Kidney epithelial cell (primary cell): ENCODE measurements at regions not wholly inside any gene's neighbourhood (a gene's known extent, or its start where the extent isn't known, plus 50 kb on each side); places are given as distances from the start of the nearest gene placed in this dataset.
A peak's percentile ranks its signal among the peaks of the same experiment; 100 is the strongest.

Experiments
- DNase-seq: peaks from one replicate; pipeline ENCODE4 v3.0.0-alpha.2; 2010; ENCODE audit warnings: low read depth
- H3K27me3 ChIP-seq: 2 replicates; pipeline ENCODE4 v1.6.0; 2011; ENCODE audit warnings: low read length; ENCODE audit not compliant: control insufficient read depth, insufficient read depth
- H3K36me3 ChIP-seq: 2 replicates; pipeline ENCODE4 v1.5.1; 2011; ENCODE audit warnings: low read length; ENCODE audit not compliant: control insufficient read depth, insufficient read depth
- H3K4me3 ChIP-seq: 2 replicates; pipeline ENCODE4 v1.5.1; 2011; ENCODE audit warnings: low read depth, mild to moderate bottlenecking, control low read depth, low read length
- CTCF ChIP-seq: IDR thresholded peaks from 2 replicates; pipeline ENCODE4 v1.5.1; 2011; ENCODE audit warnings: mild to moderate bottlenecking, moderate library complexity, low read length, control low read depth, inconsistent platforms; ENCODE audit not compliant: insufficient read depth, poor library complexity, severe bottlenecking

- DNase-seq, result no peak
- no peak for TF ChIP-seq CTCF
- no peak overlapping the region for H3K4me3 ChIP-seq
Measured at GRCh38 chr13:21846605-21847004, 175.7 kb downstream of the FGF9 start.

GRCh38 chr13:21849323-21849722 is 178.4 kb downstream of the FGF9 start:
- peak; percentile 54 for TF ChIP-seq CTCF
- Histone ChIP-seq H3K4me3 (no peak overlapping the region), H3K27me3 (no peaks in the 10 kb centered on the region), H3K36me3 (no peaks in the 10 kb centered on the region)
- no peak for DNase-seq

More at GRCh38 chr13:21846605-21847004, 175.7 kb downstream of the FGF9 start:
- Histone ChIP-seq H3K36me3 (no peaks in the 10 kb centered on the region), H3K27me3 (no peaks in the 10 kb centered on the region)

DNA sequence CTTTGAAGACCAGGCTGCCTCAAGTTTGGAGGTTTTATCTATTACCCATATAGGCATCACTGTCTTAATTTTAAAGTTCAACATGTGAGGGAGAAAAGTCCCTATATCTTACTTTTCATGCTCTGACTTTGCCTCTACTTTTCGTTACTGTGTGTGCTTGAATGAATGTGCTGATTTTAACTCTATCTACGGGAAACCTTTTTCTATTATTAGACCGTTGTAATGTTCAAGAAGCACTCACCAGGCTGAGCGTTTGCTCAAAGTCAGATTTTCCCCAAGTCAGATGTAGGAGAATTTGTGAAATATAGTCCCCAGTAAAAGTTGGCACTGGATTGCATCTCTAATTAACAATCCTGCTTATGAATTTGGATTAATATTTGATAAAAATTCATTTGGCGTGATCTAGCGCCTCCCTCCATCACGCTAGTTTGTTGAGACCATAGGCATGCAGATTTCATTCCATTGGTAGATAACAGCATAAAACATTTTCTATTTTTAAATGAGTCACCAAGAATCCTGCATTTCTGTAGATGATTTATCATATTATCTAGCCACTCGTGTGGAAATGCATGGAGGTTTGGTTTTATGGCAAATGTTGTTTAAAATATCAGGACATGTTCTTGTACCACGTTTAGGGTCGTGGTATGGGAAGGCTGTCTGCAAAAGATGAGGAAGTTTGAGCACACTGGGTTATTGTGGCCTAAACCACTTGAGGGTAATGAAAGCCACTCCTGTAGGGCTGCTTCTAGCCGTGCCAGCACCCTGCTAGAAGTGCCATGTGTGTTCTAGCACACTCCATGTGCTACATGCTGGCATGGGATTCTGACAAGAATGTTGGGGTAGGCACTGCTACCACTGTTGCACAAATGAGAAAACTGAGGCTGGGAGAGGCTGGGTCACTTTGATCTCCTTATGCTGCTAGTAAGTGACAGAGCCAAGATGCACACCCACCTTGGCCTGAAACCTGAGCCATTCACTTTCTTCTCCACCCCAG is 179.4 kb downstream of the FGF9 start:
- Histone ChIP-seq H3K4me3 (no peak overlapping the region), H3K27me3 (no peaks in the 10 kb centered on the region), H3K36me3 (no peaks in the 10 kb centered on the region)
- no peak for DNase-seq
- no peak for TF ChIP-seq CTCF

GRCh38 chr13:21852043-21852442 is 181.2 kb downstream of the FGF9 start:
- TF ChIP-seq CTCF, result no peak
- Histone ChIP-seq H3K36me3 (no peaks in the 10 kb centered on the region), H3K4me3 (no peak overlapping the region), H3K27me3 (no peaks in the 10 kb centered on the region)
- no peak for DNase-seq

- no peak for DNase-seq
- no peaks in the 10 kb centered on the region for H3K36me3 ChIP-seq
- no peak for TF ChIP-seq CTCF
Measured at GRCh38 chr13:21853779-21854178, 182.9 kb downstream of the FGF9 start.

DNA sequence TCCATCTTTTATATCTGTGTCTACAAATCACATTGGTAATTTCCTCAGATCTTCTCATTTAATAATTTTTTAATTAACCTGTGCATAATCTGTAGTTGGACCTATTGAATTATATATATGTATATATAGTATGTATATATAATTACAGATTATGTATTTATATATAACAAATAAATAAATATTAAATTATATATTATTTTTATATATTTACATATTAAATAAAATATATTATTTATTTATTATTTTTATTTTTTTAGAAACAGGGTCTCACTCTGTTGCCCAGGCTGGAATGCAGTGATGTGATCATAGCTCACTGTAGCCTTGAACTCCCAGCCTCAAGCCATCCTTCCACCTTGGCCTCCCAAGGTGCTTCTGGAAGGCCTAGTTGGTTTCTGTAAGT is 197.9 kb downstream of the FGF9 start:
- H3K36me3 ChIP-seq, result no peaks in the 10 kb centered on the region
- H3K27me3 ChIP-seq, result no peaks in the 10 kb centered on the region
- H3K4me3 ChIP-seq, result no peak overlapping the region
- no peak for TF ChIP-seq CTCF
- DNase-seq, result no peak

More at GRCh38 chr13:21853779-21854178, 182.9 kb downstream of the FGF9 start:
- Histone ChIP-seq H3K27me3 (no peaks in the 10 kb centered on the region), H3K4me3 (no peak overlapping the region)
